ENCODE measurements at regions not wholly inside any gene's neighbourhood (a gene's known extent, or its start where the extent isn't known, plus 50 kb on each side); places are given as distances from the start of the nearest gene placed in this dataset.
"Not testable (repeated sequence)": the region's sequence is repeated elsewhere in the genome, so short reads cannot be mapped to it uniquely, and the experiment has no call there.

- in situ Hi-C loops (cut with HindIII; ENCODE audit: low sequenced_read_pairs); DNase-seq (ENCODE audit: low spot score): not testable (repeated sequence)
Observed at GRCh38 chr6:21282360-21282759, 311.2 kb upstream of the SOX4 start.

GRCh38 chr6:21284166-21284565 is 309.4 kb upstream of the SOX4 start:
- peak; percentile 42 for DNase-seq (ENCODE audit: low spot score)
- in situ Hi-C loops (cut with HindIII; ENCODE audit: low sequenced_read_pairs) = no loop called here

GRCh38 chr6:21284706-21285105 is 308.8 kb upstream of the SOX4 start:
- in situ Hi-C loops (cut with HindIII; ENCODE audit: low sequenced_read_pairs) = no loop called here
- no peak for DNase-seq (ENCODE audit: low spot score)

- in situ Hi-C loops (cut with HindIII; ENCODE audit: low sequenced_read_pairs) = no loop called here
- no peak for DNase-seq (ENCODE audit: low spot score)
Observed at GRCh38 chr6:21294144-21294543, 299.4 kb upstream of the SOX4 start.

- in situ Hi-C loops (cut with HindIII; ENCODE audit: low sequenced_read_pairs) = no loop called here
- no peak for DNase-seq (ENCODE audit: low spot score)
Observed at GRCh38 chr6:21295506-21296240, 297.9 kb upstream of the SOX4 start.

- no peak for DNase-seq (ENCODE audit: low spot score)
- in situ Hi-C loops (cut with HindIII; ENCODE audit: low sequenced_read_pairs) = no loop called here
Observed at GRCh38 chr6:21297665-21298064, 295.9 kb upstream of the SOX4 start.

GRCh38 chr6:21299216-21299615 is 294.3 kb upstream of the SOX4 start:
- in situ Hi-C loops (cut with HindIII; ENCODE audit: low sequenced_read_pairs) = no loop called here
- no peak for DNase-seq (ENCODE audit: low spot score)

- no peak for DNase-seq (ENCODE audit: low spot score)
- in situ Hi-C loops (cut with HindIII; ENCODE audit: low sequenced_read_pairs) = no loop called here
Observed at GRCh38 chr6:21300439-21300838, 293.1 kb upstream of the SOX4 start.

GRCh38 chr6:21305893-21306332 is 287.6 kb upstream of the SOX4 start:
- no peak for DNase-seq (ENCODE audit: low spot score)

GRCh38 chr6:21306546-21306945 is 287.0 kb upstream of the SOX4 start:
- in situ Hi-C loops (cut with HindIII; ENCODE audit: low sequenced_read_pairs) = no loop called here
- DNase-seq (ENCODE audit: low spot score) = no peak

More at GRCh38 chr6:21305893-21306332, 287.6 kb upstream of the SOX4 start:
- in situ Hi-C loops (cut with HindIII; ENCODE audit: low sequenced_read_pairs) = no loop called here

- in situ Hi-C loops (cut with HindIII; ENCODE audit: low sequenced_read_pairs) = no loop called here
- peak; percentile 48 for DNase-seq (ENCODE audit: low spot score)
Observed at GRCh38 chr6:21309807-21310221, 283.7 kb upstream of the SOX4 start.

- in situ Hi-C loops (cut with HindIII; ENCODE audit: low sequenced_read_pairs) = no loop called here
Observed at GRCh38 chr6:21310568-21311140, 282.9 kb upstream of the SOX4 start.

GRCh38 chr6:21312118-21312517 is 281.4 kb upstream of the SOX4 start:
- in situ Hi-C loops (cut with HindIII; ENCODE audit: low sequenced_read_pairs) = no loop called here

More at GRCh38 chr6:21310568-21311140, 282.9 kb upstream of the SOX4 start:
- DNase-seq (ENCODE audit: low spot score) = no peak

GRCh38 chr6:21317642-21318041 is 275.9 kb upstream of the SOX4 start:
- in situ Hi-C loops (cut with HindIII; ENCODE audit: low sequenced_read_pairs) = no loop called here
- DNase-seq (ENCODE audit: low spot score) = no peak

More at GRCh38 chr6:21312118-21312517, 281.4 kb upstream of the SOX4 start:
- no peak for DNase-seq (ENCODE audit: low spot score)

GRCh38 chr6:21321076-21321475 is 272.5 kb upstream of the SOX4 start:
- in situ Hi-C loops (cut with HindIII; ENCODE audit: low sequenced_read_pairs) = no loop called here
- DNase-seq (ENCODE audit: low spot score) = no peak

GRCh38 chr6:21321531-21321930 is 272.0 kb upstream of the SOX4 start:
- in situ Hi-C loops (cut with HindIII; ENCODE audit: low sequenced_read_pairs) = no loop called here
- no peak for DNase-seq (ENCODE audit: low spot score)

- in situ Hi-C loops (cut with HindIII; ENCODE audit: low sequenced_read_pairs) = no loop called here
- no peak for DNase-seq (ENCODE audit: low spot score)
Observed at GRCh38 chr6:21323577-21323976, 270.0 kb upstream of the SOX4 start.

- in situ Hi-C loops (cut with HindIII; ENCODE audit: low sequenced_read_pairs) = no loop called here
- no peak for DNase-seq (ENCODE audit: low spot score)
Observed at GRCh38 chr6:21325201-21325856, 268.2 kb upstream of the SOX4 start.

- DNase-seq (ENCODE audit: low spot score) = no peak
- in situ Hi-C loops (cut with HindIII; ENCODE audit: low sequenced_read_pairs) = no loop called here
Observed at GRCh38 chr6:21327326-21328112, 266.0 kb upstream of the SOX4 start.

GRCh38 chr6:21331235-21331634 is 262.3 kb upstream of the SOX4 start:
- DNase-seq (ENCODE audit: low spot score) = no peak
- in situ Hi-C loops (cut with HindIII; ENCODE audit: low sequenced_read_pairs) = no loop called here

All from G401 (cell line).